H9 (cell line): ENCODE measurements at regions not wholly inside any gene's neighbourhood (a gene's known extent, or its start where the extent isn't known, plus 50 kb on each side); places are given as distances from the start of the nearest gene placed in this dataset.

ENCODE experiments used
- DNase-seq: peaks from one replicate; pipeline ENCODE4 v3.0.0-alpha.2; 2017
- H2AFZ ChIP-seq: one replicate; pipeline ENCODE4 v1.6.1; 2013; ENCODE audit warnings: mild to moderate bottlenecking, low read length, control low read depth, moderate library complexity
- H2AK5ac ChIP-seq: 2 replicates; pipeline ENCODE4 v1.6.1; 2013; ENCODE audit warnings: low read length, control low read depth, mixed read lengths; ENCODE audit not compliant: insufficient read length
- H2BK120ac ChIP-seq: one replicate; pipeline ENCODE4 v1.6.1; 2013; ENCODE audit warnings: low read depth, mild to moderate bottlenecking, low read length, control low read depth, inconsistent platforms; ENCODE audit not compliant: poor library complexity, severe bottlenecking
- H2BK12ac ChIP-seq: 2 replicates; pipeline ENCODE4 v1.6.1; 2013; ENCODE audit warnings: low read length, control low read depth, mixed read lengths, low read depth; ENCODE audit not compliant: insufficient read length
- H2BK15ac ChIP-seq: 2 replicates; pipeline ENCODE4 v1.6.1; 2013; ENCODE audit warnings: low read depth, low read length, control low read depth
- H2BK20ac ChIP-seq: one replicate; pipeline ENCODE4 v1.6.1; 2013; ENCODE audit warnings: low read depth, mild to moderate bottlenecking, low read length, control low read depth, inconsistent platforms; ENCODE audit not compliant: poor library complexity, severe bottlenecking
- H2BK5ac ChIP-seq: 2 replicates; pipeline ENCODE4 v1.6.1; 2013; ENCODE audit warnings: low read length, control low read depth, mixed read lengths; ENCODE audit not compliant: insufficient read length
- H3K14ac ChIP-seq: 2 replicates; pipeline ENCODE4 v1.6.1; 2013; ENCODE audit warnings: low read length, control low read depth; ENCODE audit not compliant: insufficient read depth
- H3K18ac ChIP-seq: 2 replicates; pipeline ENCODE4 v1.6.1; 2013; ENCODE audit warnings: low read depth, mild to moderate bottlenecking, mixed read lengths, low read length, control low read depth; ENCODE audit not compliant: insufficient read length
- H3K23ac ChIP-seq: 2 replicates; pipeline ENCODE4 v1.6.1; 2013; ENCODE audit warnings: low read length, control low read depth, mixed read lengths, low read depth; ENCODE audit not compliant: insufficient read length
- H3K23me2 ChIP-seq: 2 replicates; pipeline ENCODE4 v1.6.1; 2013; ENCODE audit warnings: low read depth, mild to moderate bottlenecking, mixed read lengths, low read length, control low read depth; ENCODE audit not compliant: insufficient read length, poor library complexity, severe bottlenecking
- H3K27ac ChIP-seq: 2 replicates; pipeline ENCODE4 v1.5.1; 2013; ENCODE audit warnings: low read length, control low read depth, mixed read lengths, low read depth; ENCODE audit not compliant: insufficient read length
- H3K27me3 ChIP-seq: 2 replicates; pipeline ENCODE4 v1.6.1; 2013; ENCODE audit warnings: low read length, control low read depth, inconsistent platforms; ENCODE audit not compliant: insufficient read depth
- H3K4ac ChIP-seq: 2 replicates; pipeline ENCODE4 v1.6.1; 2013; ENCODE audit warnings: low read depth, mild to moderate bottlenecking, control low read depth, inconsistent platforms, low read length, moderate library complexity
- H3K4me1 ChIP-seq: 2 replicates; pipeline ENCODE4 v1.6.1; 2013; ENCODE audit warnings: low read length, control low read depth, inconsistent platforms; ENCODE audit not compliant: insufficient read depth
- H3K4me2 ChIP-seq: 2 replicates; pipeline ENCODE4 v1.6.1; 2013; ENCODE audit warnings: low read length, control low read depth, mixed read lengths; ENCODE audit not compliant: insufficient read length, insufficient read depth
- H3K56ac ChIP-seq: 2 replicates; pipeline ENCODE4 v1.6.1; 2013; ENCODE audit warnings: low read depth, mild to moderate bottlenecking, mixed read lengths, low read length, control low read depth; ENCODE audit not compliant: insufficient read length
- H3K79me1 ChIP-seq: 2 replicates; pipeline ENCODE4 v1.6.1; 2013; ENCODE audit warnings: low read depth, mild to moderate bottlenecking, moderate library complexity, low read length, control low read depth, inconsistent platforms; ENCODE audit not compliant: insufficient read depth, poor library complexity, severe bottlenecking
- H3K79me2 ChIP-seq: 2 replicates; pipeline ENCODE4 v1.6.1; 2013; ENCODE audit warnings: low read length, control low read depth, inconsistent platforms; ENCODE audit not compliant: insufficient read depth
- H3K9ac ChIP-seq: 2 replicates; pipeline ENCODE4 v1.6.1; 2013; ENCODE audit warnings: low read length, control low read depth, mixed read lengths; ENCODE audit not compliant: insufficient read length; ENCODE audit errors: extremely low read depth
- H3K9me3 ChIP-seq: one replicate; pipeline ENCODE4 v1.6.1; 2013; ENCODE audit warnings: low read depth, low read length, inconsistent platforms; ENCODE audit not compliant: control insufficient read depth
- H3T11ph ChIP-seq: one replicate; pipeline ENCODE4 v1.6.1; 2013; ENCODE audit warnings: mild to moderate bottlenecking, low read length, control low read depth, inconsistent platforms
- H4K20me1 ChIP-seq: one replicate; pipeline ENCODE4 v1.6.1; 2013; ENCODE audit not compliant: control insufficient read depth, insufficient read length, insufficient read depth
- H4K5ac ChIP-seq: 2 replicates; pipeline ENCODE4 v1.6.1; 2013; ENCODE audit warnings: low read depth, mild to moderate bottlenecking, mixed read lengths, low read length, control low read depth; ENCODE audit not compliant: insufficient read length
- H4K8ac ChIP-seq: replicated peaks from 2 replicates; pipeline ENCODE4 v1.6.1; 2013; ENCODE audit warnings: low read length, control low read depth, mixed read lengths, low read depth; ENCODE audit not compliant: insufficient read length
- H4K91ac ChIP-seq: 2 replicates; pipeline ENCODE4 v1.6.1; 2013; ENCODE audit warnings: low read depth, mild to moderate bottlenecking, moderate library complexity, mixed read lengths, low read length, control low read depth; ENCODE audit not compliant: insufficient read length
- H3K27ac Mint-ChIP-seq, 3 experiments: 2 replicates in 2 of 3; 3 replicates in 1 of 3; pipeline ENCODE4 v1.8.0; 2020 to 2021; ENCODE audit warnings: mixed read lengths in 3 of 3, mild to moderate bottlenecking in 1 of 3, moderate library complexity in 1 of 3
- H3K27me3 Mint-ChIP-seq: 2 replicates; pipeline ENCODE4 v1.8.0; 2021; ENCODE audit warnings: low read depth, mild to moderate bottlenecking, moderate library complexity, mixed read lengths
- H3K36me3 Mint-ChIP-seq, 3 experiments: 2 replicates in 2 of 3; 3 replicates in 1 of 3; pipeline ENCODE4 v1.8.0; 2020 to 2021; ENCODE audit warnings: low read depth in 3 of 3, mixed read lengths in 3 of 3; ENCODE audit not compliant: insufficient read depth in 1 of 3
- H3K4me1 Mint-ChIP-seq, 2 experiments: 2 replicates each; pipeline ENCODE4 v1.8.0; 2020; ENCODE audit warnings: mixed read lengths in 2 of 2
- H3K4me3 Mint-ChIP-seq, 2 experiments: 2 replicates in 1 of 2; 3 replicates in 1 of 2; pipeline ENCODE4 v1.8.0; 2020 to 2021; ENCODE audit warnings: mild to moderate bottlenecking in 2 of 2, mixed read lengths in 2 of 2, moderate library complexity in 1 of 2
- H3K9me3 Mint-ChIP-seq, 2 experiments: 2 replicates in 1 of 2; 3 replicates in 1 of 2; pipeline ENCODE4 v1.8.0; 2020; ENCODE audit warnings: mild to moderate bottlenecking in 2 of 2, mixed read lengths in 2 of 2, moderate library complexity in 1 of 2
- WGBS: extraction: QIAGEN DNeasy Blood & Tissue Kit; methylation state at CpG from one replicate; pipeline ENCODE4 v1.1.7; 2013; ENCODE audit warnings: missing lambda C conversion rate, low lambda C conversion rate, mixed read lengths; ENCODE audit not compliant: insufficient read length; ENCODE audit errors: extremely low coverage; 5-methylcytosine and 5-hydroxymethylcytosine counted together
- TF ChIP-seq, protein P1 (sequence below): fragments of 200-600 bp; sonication (generic); conservative IDR thresholded peaks from 3 replicates; pipeline ENCODE4 v1.8.0; 2021; ENCODE audit warnings: antibody characterized with exemption, mild to moderate bottlenecking

GRCh38 chr4:71221510-71222466, 117.0 kb upstream of the SLC4A4 start:
- H2AFZ ChIP-seq = no peak overlapping the region
- no peak overlapping the region for H2BK20ac ChIP-seq
- no peaks in the 10 kb centered on the region for H3K27me3 ChIP-seq
- H3K27ac ChIP-seq = no peak overlapping the region
- H3K4ac ChIP-seq = no peak overlapping the region
- no peak overlapping the region for H2BK12ac ChIP-seq
- no peak overlapping the region for H2BK15ac ChIP-seq
- no peak for DNase-seq
- no peak overlapping the region for H3K9ac ChIP-seq
- TF ChIP-seq, protein P1, sequence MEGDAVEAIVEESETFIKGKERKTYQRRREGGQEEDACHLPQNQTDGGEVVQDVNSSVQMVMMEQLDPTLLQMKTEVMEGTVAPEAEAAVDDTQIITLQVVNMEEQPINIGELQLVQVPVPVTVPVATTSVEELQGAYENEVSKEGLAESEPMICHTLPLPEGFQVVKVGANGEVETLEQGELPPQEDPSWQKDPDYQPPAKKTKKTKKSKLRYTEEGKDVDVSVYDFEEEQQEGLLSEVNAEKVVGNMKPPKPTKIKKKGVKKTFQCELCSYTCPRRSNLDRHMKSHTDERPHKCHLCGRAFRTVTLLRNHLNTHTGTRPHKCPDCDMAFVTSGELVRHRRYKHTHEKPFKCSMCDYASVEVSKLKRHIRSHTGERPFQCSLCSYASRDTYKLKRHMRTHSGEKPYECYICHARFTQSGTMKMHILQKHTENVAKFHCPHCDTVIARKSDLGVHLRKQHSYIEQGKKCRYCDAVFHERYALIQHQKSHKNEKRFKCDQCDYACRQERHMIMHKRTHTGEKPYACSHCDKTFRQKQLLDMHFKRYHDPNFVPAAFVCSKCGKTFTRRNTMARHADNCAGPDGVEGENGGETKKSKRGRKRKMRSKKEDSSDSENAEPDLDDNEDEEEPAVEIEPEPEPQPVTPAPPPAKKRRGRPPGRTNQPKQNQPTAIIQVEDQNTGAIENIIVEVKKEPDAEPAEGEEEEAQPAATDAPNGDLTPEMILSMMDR = no peak
- no peaks in the 10 kb centered on the region for H3K9me3 ChIP-seq
- no peak overlapping the region for H3K14ac ChIP-seq
- no peak overlapping the region for H4K5ac ChIP-seq
- no peak overlapping the region for H3K4me2 ChIP-seq
- no peak overlapping the region for H4K91ac ChIP-seq
- no peak overlapping the region for H4K8ac ChIP-seq
- Mint-ChIP-seq H3K36me3 (no peaks in the 10 kb centered on the region), H3K27ac (no peak overlapping the region), H3K4me1 (no peaks in the 10 kb centered on the region), H3K9me3 (peaks cover 3 to 4% of the 10 kb centered on the region in 2 experiments; a peak in 2 of 5 replicates), H3K27me3 (peaks cover 2% of the 10 kb centered on the region; the same call in 1 of the 2 replicates), H3K4me3 (no peak overlapping the region)
- no peaks in the 10 kb centered on the region for H4K20me1 ChIP-seq
- no peak overlapping the region for H3K56ac ChIP-seq
- no peak overlapping the region for H2AK5ac ChIP-seq
- H3K79me1 ChIP-seq = no peaks in the 10 kb centered on the region
- H2BK120ac ChIP-seq = no peak overlapping the region
- WGBS = no CpG with 5 or more reads among the region's 6 CpGs
- H3K79me2 ChIP-seq = no peaks in the 10 kb centered on the region
- H3T11ph ChIP-seq = no peak overlapping the region
- H3K18ac ChIP-seq = no peak overlapping the region
- no peak overlapping the region for H3K23ac ChIP-seq
- no peaks in the 10 kb centered on the region for H3K23me2 ChIP-seq
- no peak overlapping the region for H2BK5ac ChIP-seq
- H3K4me1 ChIP-seq = no peaks in the 10 kb centered on the region
